GM12891 (cell line): ENCODE measurements at regions not wholly inside any gene's neighbourhood (a gene's known extent, or its start where the extent isn't known, plus 50 kb on each side); places are given as distances from the start of the nearest gene placed in this dataset.

ENCODE experiments used
- DNase-seq: peaks from one replicate; pipeline ENCODE4 v3.0.0; 2011; ENCODE audit warnings: low spot score; ENCODE audit not compliant: insufficient read length
- FAIRE-seq: peaks from 2 replicates; lab custom pipeline; 2011; peaks lifted over from hg19 to GRCh38; lab: Jason Lieb, UNC
- PAX5 ChIP-seq: IDR thresholded peaks from 2 replicates; pipeline ENCODE4 v1.6.1; 2011; ENCODE audit warnings: low read length, moderate library complexity, mild to moderate bottlenecking; ENCODE audit not compliant: insufficient read depth, severe bottlenecking
- POLR2A ChIP-seq: IDR thresholded peaks from 2 replicates; pipeline ENCODE4 v1.6.1; 2011; ENCODE audit warnings: low read depth, low read length, control low read depth
- POLR2AphosphoS5 ChIP-seq: IDR thresholded peaks from 2 replicates; pipeline ENCODE4 v1.6.1; 2011; ENCODE audit warnings: low read depth, low read length, control low read depth
- POU2F2 ChIP-seq: IDR thresholded peaks from 2 replicates; pipeline ENCODE4 v1.6.1; 2011; ENCODE audit warnings: low read depth, mild to moderate bottlenecking, control low read depth, low read length, moderate library complexity
- SPI1 ChIP-seq: IDR thresholded peaks from 2 replicates; pipeline ENCODE4 v1.6.1; 2011; ENCODE audit warnings: low read depth, low read length, control low read depth
- TAF1 ChIP-seq: IDR thresholded peaks from 2 replicates; pipeline ENCODE4 v1.6.1; 2011; ENCODE audit warnings: low read depth, low read length, control low read depth

DNA sequence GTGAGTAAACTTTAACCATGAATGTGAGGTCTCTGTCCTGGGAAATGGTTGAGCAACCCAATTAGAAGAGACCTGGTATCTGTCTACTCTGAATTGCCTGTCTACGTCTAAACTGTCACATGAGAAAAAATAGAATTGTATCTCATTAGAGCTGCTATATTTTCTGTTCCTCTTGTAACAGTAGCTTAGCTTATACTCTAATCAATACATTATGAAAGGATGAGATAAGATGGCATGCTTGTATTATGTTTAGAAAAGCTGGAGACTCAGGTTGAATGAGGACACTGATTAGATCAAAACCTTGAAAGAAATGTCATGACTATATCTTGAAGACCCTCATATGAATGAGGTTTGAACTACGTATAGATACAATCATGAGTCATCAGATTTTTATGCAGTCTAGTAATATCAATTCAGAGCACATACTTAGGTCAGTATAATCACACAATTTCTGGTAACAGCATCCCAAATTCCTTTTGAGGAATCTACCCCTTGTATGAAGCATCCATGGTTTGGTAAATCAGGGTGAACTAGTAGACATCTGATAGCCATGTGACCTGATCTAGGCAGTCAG lies 561.5 kb upstream of the CHORDC1 start:
- no peak for TF ChIP-seq TAF1
- TF ChIP-seq POLR2A: no peak
- TF ChIP-seq PAX5: no peak
- TF ChIP-seq SPI1: no peak
- TF ChIP-seq POU2F2: no peak
- TF ChIP-seq POLR2AphosphoS5: no peak
- DNase-seq (no peak), FAIRE-seq (no peak)

DNA sequence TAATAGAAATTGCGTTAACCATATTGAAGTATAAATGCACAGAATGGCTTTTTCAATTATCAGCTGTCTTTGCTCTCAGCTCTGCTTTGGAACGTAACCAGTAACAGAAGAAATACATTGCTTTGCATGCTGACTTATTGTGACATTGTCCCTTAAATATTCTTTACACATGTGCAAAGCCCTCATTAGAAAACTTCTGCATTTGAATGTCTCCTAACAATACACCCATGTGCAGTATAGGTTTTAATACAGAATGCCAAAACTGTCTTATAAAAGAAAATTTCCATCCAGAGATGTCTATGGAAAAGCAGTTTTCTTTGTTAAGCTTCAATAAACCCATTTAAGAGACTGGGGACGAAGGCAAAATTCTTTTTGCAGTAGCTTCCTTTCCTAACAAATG lies 560.3 kb upstream of the CHORDC1 start:
- DNase-seq (no peak), FAIRE-seq (no peak)
- TF ChIP-seq PAX5 (no peak), TAF1 (no peak), POLR2AphosphoS5 (no peak), POLR2A (no peak), SPI1 (no peak), POU2F2 (no peak)

DNA sequence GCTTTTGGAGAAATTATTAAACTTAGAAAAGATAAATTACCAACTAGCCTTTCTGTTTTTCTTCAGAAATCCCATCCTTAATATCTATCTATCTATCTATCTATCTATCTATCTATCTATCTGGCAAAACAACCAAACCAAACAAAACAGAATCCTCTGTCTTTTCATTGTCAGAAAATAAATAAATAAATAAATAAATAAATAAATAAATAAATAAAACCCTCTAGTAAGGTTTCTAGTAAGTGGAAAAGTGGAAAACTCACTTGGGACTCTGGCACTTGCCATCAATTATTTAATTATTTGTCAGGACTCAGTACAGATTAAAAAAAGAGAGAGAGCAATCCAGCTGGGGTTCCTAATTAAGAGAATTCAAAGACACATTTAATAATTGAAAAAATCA lies 556.2 kb upstream of the CHORDC1 start:
- DNase-seq (no peak), FAIRE-seq (no peak)
- no peak for TF ChIP-seq POLR2AphosphoS5
- no peak for TF ChIP-seq POU2F2
- TF ChIP-seq TAF1: no peak
- TF ChIP-seq SPI1: no peak
- TF ChIP-seq POLR2A: no peak
- TF ChIP-seq PAX5: no peak

DNA sequence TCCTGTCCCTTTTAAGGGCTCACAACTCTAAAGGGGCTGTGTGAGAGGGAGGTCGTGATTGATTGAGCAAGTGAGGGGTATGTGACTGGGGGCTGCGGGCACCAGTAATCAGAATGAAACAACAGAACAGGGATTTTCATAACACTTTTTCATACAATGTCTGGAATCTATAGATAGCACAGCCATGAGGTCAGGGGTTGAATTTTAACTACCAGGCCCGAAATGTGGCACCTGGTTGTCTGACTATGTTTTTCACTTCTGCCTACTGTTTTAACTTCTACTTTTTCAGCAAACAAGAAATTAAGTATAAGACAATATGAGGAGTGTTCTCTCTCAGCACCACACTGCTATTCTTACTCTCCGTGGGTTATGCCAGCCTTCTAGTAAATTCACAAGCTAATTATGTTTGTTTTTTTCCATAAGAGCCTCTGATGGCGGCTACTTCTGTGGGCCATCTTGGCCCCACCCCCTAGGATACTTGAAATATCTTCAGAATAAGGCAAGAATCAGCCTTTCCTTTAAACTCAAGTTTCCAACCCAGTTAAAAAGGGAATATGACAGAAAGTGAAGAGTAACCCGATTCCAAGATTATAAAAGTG lies 552.8 kb upstream of the CHORDC1 start:
- DNase-seq (no peak), FAIRE-seq (no peak)
- no peak for TF ChIP-seq POU2F2
- TF ChIP-seq POLR2A: no peak

DNA sequence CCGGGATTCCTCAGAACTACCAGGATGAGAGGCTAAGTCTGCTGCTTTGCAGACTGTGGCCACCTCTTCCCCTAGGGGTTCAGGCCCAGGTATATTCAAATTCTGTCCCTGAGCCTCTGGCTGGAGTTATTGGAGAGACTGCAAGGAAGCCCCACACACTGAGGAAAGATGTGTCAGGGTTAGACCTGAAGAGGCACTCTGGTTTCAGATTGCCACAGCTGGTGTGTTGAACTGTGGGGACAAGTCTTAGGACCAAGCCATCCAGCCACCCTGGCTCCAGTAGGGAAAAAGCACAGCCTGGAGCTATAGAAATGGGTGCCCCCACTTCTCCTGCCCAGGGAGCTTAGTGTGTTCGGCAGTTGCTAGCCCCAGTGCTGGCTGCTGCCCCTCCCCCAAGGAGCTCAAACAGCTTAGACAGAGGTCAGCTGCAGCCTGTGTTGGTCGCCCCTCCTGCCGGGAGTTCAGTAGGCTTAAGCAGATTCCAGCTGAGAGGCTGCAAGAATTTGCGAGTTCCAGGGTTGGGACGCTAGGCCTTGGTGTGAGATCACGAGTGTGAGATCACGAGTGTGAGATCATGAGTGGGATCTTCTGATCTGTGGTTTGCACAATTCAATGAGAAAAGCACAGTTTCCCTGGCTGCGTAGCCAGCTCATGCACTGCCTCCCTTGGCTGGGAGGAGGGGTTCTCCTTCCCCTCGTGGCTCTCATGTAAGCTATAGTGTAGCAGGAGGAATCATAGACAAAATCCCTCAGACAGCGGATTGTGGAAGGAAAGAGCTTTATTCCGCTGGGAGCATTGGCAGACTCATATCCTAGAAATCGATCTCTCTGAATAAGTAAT lies 552.1 kb upstream of the CHORDC1 start:
- FAIRE-seq (no peak), DNase-seq (no peak)
- no peak for TF ChIP-seq PAX5
- TF ChIP-seq TAF1: no peak
- no peak for TF ChIP-seq SPI1
- no peak for TF ChIP-seq POLR2AphosphoS5

DNA sequence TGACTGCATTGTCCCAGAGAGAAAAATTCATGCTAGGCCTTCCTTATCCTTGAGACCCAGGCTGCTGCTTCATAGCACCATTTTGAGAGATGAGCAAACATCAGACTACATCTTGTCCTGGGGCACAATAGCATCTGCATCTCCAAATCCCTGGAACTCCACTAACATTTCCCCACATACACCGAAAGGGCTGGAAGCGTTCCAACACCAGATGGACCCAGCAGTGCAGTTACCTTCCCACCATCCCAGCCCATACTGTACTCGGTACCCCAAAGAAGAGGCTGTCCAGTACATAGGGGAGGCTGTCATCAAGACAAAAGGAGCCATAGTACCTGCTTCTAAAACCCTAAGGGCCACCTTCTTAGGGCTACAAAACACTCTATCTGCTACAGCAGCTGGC lies 547.2 kb upstream of the CHORDC1 start:
- no peak for DNase-seq
- TF ChIP-seq TAF1 (no peak), POLR2A (no peak), PAX5 (no peak), POLR2AphosphoS5 (no peak), SPI1 (no peak), POU2F2 (no peak)
- no peak for FAIRE-seq

DNA sequence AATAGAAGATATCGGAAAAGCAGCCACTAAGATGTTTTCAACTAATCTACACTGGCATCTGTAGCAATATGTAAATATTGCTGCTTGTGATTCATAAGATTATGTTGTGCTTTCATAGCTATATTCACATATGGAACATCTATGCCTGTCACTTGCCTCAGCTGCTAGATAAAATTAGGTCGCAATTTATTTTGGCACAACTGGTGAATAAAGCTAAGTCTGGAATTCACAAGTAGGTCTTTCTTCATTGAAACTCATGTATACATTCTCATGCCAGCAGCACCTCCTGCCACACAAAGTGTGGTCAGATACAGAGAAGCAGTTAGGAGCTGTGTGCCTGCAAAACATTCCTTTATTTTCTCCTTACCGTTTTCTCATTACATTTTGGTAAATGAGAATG lies 543.3 kb upstream of the CHORDC1 start:
- FAIRE-seq: no peak
- TF ChIP-seq TAF1: no peak
- TF ChIP-seq POLR2AphosphoS5: no peak
- no peak for DNase-seq

DNA sequence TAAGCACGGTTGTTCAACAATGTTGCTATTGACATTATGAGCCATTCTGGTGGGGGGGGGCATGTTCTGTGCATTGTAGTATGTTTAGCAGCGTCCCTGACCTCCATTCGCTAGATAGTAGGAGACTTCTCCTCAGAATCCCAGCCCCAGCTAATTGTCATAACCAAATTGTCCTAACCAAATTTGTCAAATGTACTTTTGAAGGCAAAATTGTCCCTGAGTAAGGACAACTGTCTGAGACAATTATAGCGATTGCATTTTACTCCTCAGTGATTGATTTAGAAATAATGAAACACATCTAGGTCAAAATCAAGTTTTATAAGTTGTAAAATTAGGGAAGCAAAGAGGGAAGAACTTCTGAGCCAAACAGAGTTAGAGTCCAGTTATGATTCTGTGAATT lies 541.8 kb upstream of the CHORDC1 start:
- FAIRE-seq: no peak
- TF ChIP-seq SPI1 (no peak), TAF1 (no peak), POU2F2 (no peak), POLR2A (no peak), POLR2AphosphoS5 (no peak), PAX5 (no peak)

DNA sequence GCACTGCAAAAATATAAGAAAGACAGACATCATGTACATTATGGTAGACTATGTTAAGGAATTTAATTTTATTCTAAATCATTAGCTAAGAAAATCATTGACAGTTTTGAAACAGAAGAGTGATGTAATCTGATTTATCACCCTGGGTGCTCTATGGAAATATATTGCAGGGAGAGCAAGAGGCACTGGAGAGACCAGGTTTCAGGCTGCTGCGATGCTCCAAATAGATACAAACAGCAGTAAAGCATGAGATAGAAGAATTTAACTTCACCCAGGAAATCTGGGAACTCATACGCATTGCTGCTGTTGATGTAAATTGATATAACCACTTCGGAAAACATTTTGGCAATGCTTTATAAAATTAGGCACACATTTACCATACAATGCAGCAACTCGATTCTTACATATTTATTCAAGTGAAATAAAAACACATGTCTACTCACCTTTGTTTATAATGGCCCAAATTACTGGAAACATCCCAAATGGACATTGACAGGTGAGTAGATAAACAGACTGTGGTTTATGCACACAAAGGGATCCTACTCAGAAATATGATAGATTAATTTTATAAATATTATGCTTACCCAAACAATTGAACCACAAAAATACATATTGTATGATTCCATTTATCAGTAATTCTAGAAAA lies 535.1 kb upstream of the CHORDC1 start:
- TF ChIP-seq PAX5 (no peak), SPI1 (no peak), POLR2A (no peak), POU2F2 (no peak), TAF1 (no peak), POLR2AphosphoS5 (no peak)
- FAIRE-seq (no peak), DNase-seq (no peak)

More for the DNA sequence above, 541.8 kb upstream of the CHORDC1 start:
- DNase-seq: no peak
